MCF 10A (cell line): ENCODE measurements at regions not wholly inside any gene's neighbourhood (a gene's known extent, or its start where the extent isn't known, plus 50 kb on each side); places are given as distances from the start of the nearest gene placed in this dataset.

Source experiments
- BruUV-seq: library from RNA; stranded (reverse); fragments of 400-500 nt; replicated peaks from 2 replicates; lab custom pipeline; 2021; lab: Mats Ljungman, UMichigan
- CTCF ChIA-PET: fragments of 300-600 bp; sonication (Branson Sonifier 250); formaldehyde crosslinking; extraction: SDS; loops from one replicate; lab custom pipeline; 2021; ENCODE audit warnings: antibody characterized with exemption, inconsistent platforms; lab: Yijun Ruan, JAX
- POLR2A ChIA-PET: fragments of 300-600, 350-650 bp; sonication (Branson Sonifier 250); formaldehyde crosslinking; extraction: SDS; loops from one replicate; lab custom pipeline; 2020; ENCODE audit warnings: antibody characterized with exemption, inconsistent platforms; lab: Yijun Ruan, JAX
- DNase-seq: peaks from one replicate; pipeline ENCODE4 v3.0.0-alpha.2; 2018; ENCODE audit not compliant: unreplicated experiment
- H3K27ac Mint-ChIP-seq: one replicate; pipeline ENCODE4 v1.8.0; 2022; ENCODE audit warnings: mild to moderate bottlenecking, low read depth, mixed read lengths; ENCODE audit not compliant: unreplicated experiment
- H3K27me3 Mint-ChIP-seq: one replicate; pipeline ENCODE4 v1.8.0; 2022; ENCODE audit warnings: mixed read lengths; ENCODE audit not compliant: insufficient read depth, unreplicated experiment
- H3K36me3 Mint-ChIP-seq: one replicate; pipeline ENCODE4 v1.8.0; 2022; ENCODE audit warnings: mild to moderate bottlenecking, moderate library complexity, mixed read lengths; ENCODE audit not compliant: insufficient read depth, unreplicated experiment
- H3K4me1 Mint-ChIP-seq: one replicate; pipeline ENCODE4 v1.8.0; 2022; ENCODE audit warnings: mixed read lengths; ENCODE audit not compliant: insufficient read depth, unreplicated experiment
- H3K4me3 Mint-ChIP-seq: one replicate; pipeline ENCODE4 v1.8.0; 2022; ENCODE audit warnings: mild to moderate bottlenecking, moderate library complexity, mixed read lengths; ENCODE audit not compliant: unreplicated experiment
- H3K9me3 Mint-ChIP-seq: one replicate; pipeline ENCODE4 v1.8.0; 2022; ENCODE audit warnings: mixed read lengths; ENCODE audit not compliant: unreplicated experiment
- CTCF ChIP-seq: fragments of 200-600 bp; IDR thresholded peaks from one replicate; pipeline ENCODE4 v1.8.0; 2022; ENCODE audit warnings: antibody characterized with exemption, mild to moderate bottlenecking; ENCODE audit not compliant: unreplicated experiment
- intact Hi-C: fragments of 100-400 bp; cut with micrococcal nuclease; formaldehyde crosslinking; loops from 2 replicates; pipeline ENCODE4 v1.14.1; 2022

- no peaks in the 10 kb centered on the region for H3K27me3 Mint-ChIP-seq
- TF ChIP-seq CTCF = no peak
- ChIA-PET CTCF (interaction anchor here (0.9 kb wide), 1 partner anchor 46 kb away, joined by 3 read pairs; no protein-coding TSS in a partner anchor), POLR2A (no interaction called here)
- H3K4me3 Mint-ChIP-seq = no peak overlapping the region
- no peak overlapping the region for H3K27ac Mint-ChIP-seq
- DNase-seq = no peak
- H3K36me3 Mint-ChIP-seq = no peaks in the 10 kb centered on the region
- no TSS peak for BruUV-seq
- intact Hi-C loops = no loop called here
- H3K9me3 Mint-ChIP-seq = peaks cover 48% of the 10 kb centered on the region
- no peaks in the 10 kb centered on the region for H3K4me1 Mint-ChIP-seq
These were observed 573.9 kb upstream of the CADM1 start for GRCh38 chr11:116078101-116078591.

GRCh38 chr11:116077092-116077491 lies 572.9 kb upstream of the CADM1 start:
- DNase-seq = no peak
- BruUV-seq = no TSS peak
- ChIA-PET POLR2A (no interaction called here), CTCF (interaction anchor here (1.0 kb wide), 1 partner anchor 508 kb away, joined by 3 read pairs; no protein-coding TSS in a partner anchor)
- Mint-ChIP-seq H3K36me3 (no peaks in the 10 kb centered on the region), H3K27me3 (no peaks in the 10 kb centered on the region), H3K4me3 (no peak overlapping the region), H3K9me3 (peaks cover 44% of the 10 kb centered on the region), H3K27ac (no peak overlapping the region), H3K4me1 (no peaks in the 10 kb centered on the region)
- TF ChIP-seq CTCF = no peak
- intact Hi-C loops = no loop called here

GRCh38 chr11:116073854-116074837 lies 569.9 kb upstream of the CADM1 start:
- TF ChIP-seq CTCF = no peak
- no peaks in the 10 kb centered on the region for H3K27me3 Mint-ChIP-seq
- ChIA-PET POLR2A (no interaction called here), CTCF (no interaction called here)
- no TSS peak for BruUV-seq
- no peaks in the 10 kb centered on the region for H3K4me1 Mint-ChIP-seq
- peaks cover 42% of the 10 kb centered on the region for H3K9me3 Mint-ChIP-seq
- no peaks in the 10 kb centered on the region for H3K36me3 Mint-ChIP-seq
- intact Hi-C loops = no loop called here
- no peak overlapping the region for H3K4me3 Mint-ChIP-seq
- no peak overlapping the region for H3K27ac Mint-ChIP-seq
- no peak for DNase-seq
